MM.1S (cell line): ENCODE measurements at regions not wholly inside any gene's neighbourhood (a gene's known extent, or its start where the extent isn't known, plus 50 kb on each side); places are given as distances from the start of the nearest gene placed in this dataset.
"Not testable (repeated sequence)": the region's sequence is repeated elsewhere in the genome, so short reads cannot be mapped to it uniquely, and the experiment has no call there.

Experiments used
- DNase-seq: peaks from one replicate; pipeline ENCODE4 v3.0.0-alpha.2; 2015
- H2AFZ ChIP-seq: fragments of 300-600 bp; sonication (generic); 2 replicates; pipeline ENCODE4 v1.6.0; 2016; ENCODE audit warnings: antibody characterized with exemption, low read length
- H3F3A ChIP-seq: fragments of 300-600 bp; sonication (generic); 2 replicates; pipeline ENCODE4 v1.6.1; 2016; ENCODE audit warnings: mild to moderate bottlenecking, antibody characterized with exemption, low read length, moderate library complexity, mixed read lengths; ENCODE audit not compliant: insufficient read depth
- H3K27ac ChIP-seq: fragments of 300-600 bp; sonication (generic); 2 replicates; pipeline ENCODE4 v1.5.1; 2016; ENCODE audit warnings: mild to moderate bottlenecking, low read length
- H3K27me3 ChIP-seq: fragments of 300-600 bp; sonication (generic); replicated peaks from 2 replicates; pipeline ENCODE4 v1.6.0; 2016; ENCODE audit warnings: low read length; ENCODE audit not compliant: insufficient read depth
- H3K36me3 ChIP-seq: fragments of 300-600 bp; sonication (generic); replicated peaks from 2 replicates; pipeline ENCODE4 v1.6.1; 2016; ENCODE audit warnings: mild to moderate bottlenecking, low read length, mixed read lengths; ENCODE audit not compliant: insufficient read depth
- H3K4me1 ChIP-seq: fragments of 300-600 bp; sonication (generic); 2 replicates; pipeline ENCODE4 v1.6.1; 2016; ENCODE audit warnings: low read length, mixed read lengths
- H3K4me2 ChIP-seq: fragments of 300-600 bp; sonication (generic); 2 replicates; pipeline ENCODE4 v1.6.0; 2016; ENCODE audit warnings: low read depth, low read length
- H3K4me3 ChIP-seq: fragments of 300-600 bp; sonication (generic); 2 replicates; pipeline ENCODE4 v1.5.1; 2016; ENCODE audit warnings: low read length, mixed read lengths
- H3K79me2 ChIP-seq: fragments of 300-600 bp; sonication (generic); 2 replicates; pipeline ENCODE4 v1.6.1; 2016; ENCODE audit warnings: mixed run types, low read length, mixed read lengths
- H3K9ac ChIP-seq: fragments of 300-600 bp; sonication (generic); 2 replicates; pipeline ENCODE4 v1.6.1; 2016; ENCODE audit warnings: low read length, mixed read lengths
- H3K9me2 ChIP-seq: fragments of 300-600 bp; sonication (generic); replicated peaks from 2 replicates; pipeline ENCODE4 v1.6.1; 2016; ENCODE audit warnings: mild to moderate bottlenecking, low read length, mixed read lengths; ENCODE audit not compliant: insufficient read depth
- H3K9me3 ChIP-seq: fragments of 300-600 bp; sonication (generic); replicated peaks from 2 replicates; pipeline ENCODE4 v1.6.1; 2016; ENCODE audit warnings: mild to moderate bottlenecking, low read length, mixed read lengths; ENCODE audit not compliant: insufficient read depth
- H4K20me1 ChIP-seq: fragments of 300-600 bp; sonication (generic); 2 replicates; pipeline ENCODE4 v1.6.1; 2016; ENCODE audit warnings: mild to moderate bottlenecking, low read length, moderate library complexity, mixed read lengths; ENCODE audit not compliant: insufficient read depth
- EZH2 ChIP-seq: fragments of 300-600 bp; sonication (generic); optimal IDR thresholded peaks from 2 replicates; pipeline ENCODE3; 2017; ENCODE audit warnings: low read depth, mild to moderate bottlenecking, antibody characterized with exemption, low read length, mixed read lengths
- EZH2phosphoT487 ChIP-seq: fragments of 300-600 bp; sonication (generic); IDR thresholded peaks from 2 replicates; pipeline ENCODE4 v1.6.1; 2018; ENCODE audit warnings: antibody characterized with exemption, low read length
- TF ChIP-seq, protein P1 (sequence below): fragments of 300-600 bp; sonication (generic); IDR thresholded peaks from 2 replicates; pipeline ENCODE4 v1.5.1; 2016; ENCODE audit warnings: antibody characterized with exemption, low read length, mixed read lengths

DNA sequence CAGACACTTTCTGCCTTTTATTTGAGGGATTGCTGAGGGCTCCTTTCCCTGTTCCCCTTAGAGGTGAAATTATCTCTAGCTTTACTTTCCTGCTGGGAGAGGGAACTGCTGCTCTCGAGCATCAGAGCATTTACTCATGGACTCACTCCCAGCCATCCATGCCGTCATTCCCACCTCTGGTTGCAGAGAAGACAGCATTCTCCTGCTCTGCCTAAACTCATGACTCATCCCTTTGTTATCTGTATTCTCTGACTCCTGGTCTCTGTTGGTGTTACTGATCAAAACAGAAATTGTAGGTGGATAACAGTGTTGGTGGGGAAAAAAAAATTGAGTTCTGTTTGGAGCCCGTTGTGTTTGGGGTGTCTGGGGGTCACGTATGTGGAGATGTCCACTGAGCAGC lies 159.3 kb downstream of the TTC8 start:
- H3K27ac ChIP-seq, result no peak overlapping the region
- no peaks in the 10 kb centered on the region for H3K79me2 ChIP-seq
- H3K9me2 ChIP-seq, result no peaks in the 10 kb centered on the region
- no peaks in the 10 kb centered on the region for H3K9me3 ChIP-seq
- H2AFZ ChIP-seq, result no peak overlapping the region
- H3K4me3 ChIP-seq, result no peak overlapping the region
- DNase-seq, result no peak
- H3K9ac ChIP-seq, result no peak overlapping the region
- H3K4me1 ChIP-seq, result no peaks in the 10 kb centered on the region
- TF ChIP-seq EZH2phosphoT487 (no peak), EZH2 (no peak)
- TF ChIP-seq, protein P1, sequence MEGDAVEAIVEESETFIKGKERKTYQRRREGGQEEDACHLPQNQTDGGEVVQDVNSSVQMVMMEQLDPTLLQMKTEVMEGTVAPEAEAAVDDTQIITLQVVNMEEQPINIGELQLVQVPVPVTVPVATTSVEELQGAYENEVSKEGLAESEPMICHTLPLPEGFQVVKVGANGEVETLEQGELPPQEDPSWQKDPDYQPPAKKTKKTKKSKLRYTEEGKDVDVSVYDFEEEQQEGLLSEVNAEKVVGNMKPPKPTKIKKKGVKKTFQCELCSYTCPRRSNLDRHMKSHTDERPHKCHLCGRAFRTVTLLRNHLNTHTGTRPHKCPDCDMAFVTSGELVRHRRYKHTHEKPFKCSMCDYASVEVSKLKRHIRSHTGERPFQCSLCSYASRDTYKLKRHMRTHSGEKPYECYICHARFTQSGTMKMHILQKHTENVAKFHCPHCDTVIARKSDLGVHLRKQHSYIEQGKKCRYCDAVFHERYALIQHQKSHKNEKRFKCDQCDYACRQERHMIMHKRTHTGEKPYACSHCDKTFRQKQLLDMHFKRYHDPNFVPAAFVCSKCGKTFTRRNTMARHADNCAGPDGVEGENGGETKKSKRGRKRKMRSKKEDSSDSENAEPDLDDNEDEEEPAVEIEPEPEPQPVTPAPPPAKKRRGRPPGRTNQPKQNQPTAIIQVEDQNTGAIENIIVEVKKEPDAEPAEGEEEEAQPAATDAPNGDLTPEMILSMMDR, result no peak
- H4K20me1 ChIP-seq, result no peaks in the 10 kb centered on the region
- no peaks in the 10 kb centered on the region for H3K27me3 ChIP-seq
- H3K36me3 ChIP-seq, result no peaks in the 10 kb centered on the region
- H3K4me2 ChIP-seq, result no peak overlapping the region
- no peaks in the 10 kb centered on the region for H3F3A ChIP-seq

DNA sequence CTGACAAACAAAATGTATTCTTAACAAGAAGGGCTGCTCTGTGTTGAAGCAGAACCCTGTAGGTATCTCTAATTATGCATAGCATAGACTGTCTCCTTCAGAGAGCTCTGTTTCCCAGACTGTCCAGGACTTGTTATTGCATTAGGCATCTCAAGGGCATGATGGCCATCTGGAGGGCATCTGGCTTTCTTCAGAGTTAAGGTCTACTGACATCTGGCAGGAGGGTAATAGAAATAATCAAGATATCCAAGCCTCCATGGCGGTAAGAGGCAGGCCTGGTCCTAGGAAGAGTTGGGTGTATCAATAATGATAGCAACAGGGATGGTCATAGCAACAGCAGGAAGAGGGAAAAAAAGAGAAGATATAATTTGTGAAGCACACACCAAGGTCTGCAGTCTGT lies 161.2 kb downstream of the TTC8 start:
- H3K4me1 ChIP-seq, result no peaks in the 10 kb centered on the region

DNA sequence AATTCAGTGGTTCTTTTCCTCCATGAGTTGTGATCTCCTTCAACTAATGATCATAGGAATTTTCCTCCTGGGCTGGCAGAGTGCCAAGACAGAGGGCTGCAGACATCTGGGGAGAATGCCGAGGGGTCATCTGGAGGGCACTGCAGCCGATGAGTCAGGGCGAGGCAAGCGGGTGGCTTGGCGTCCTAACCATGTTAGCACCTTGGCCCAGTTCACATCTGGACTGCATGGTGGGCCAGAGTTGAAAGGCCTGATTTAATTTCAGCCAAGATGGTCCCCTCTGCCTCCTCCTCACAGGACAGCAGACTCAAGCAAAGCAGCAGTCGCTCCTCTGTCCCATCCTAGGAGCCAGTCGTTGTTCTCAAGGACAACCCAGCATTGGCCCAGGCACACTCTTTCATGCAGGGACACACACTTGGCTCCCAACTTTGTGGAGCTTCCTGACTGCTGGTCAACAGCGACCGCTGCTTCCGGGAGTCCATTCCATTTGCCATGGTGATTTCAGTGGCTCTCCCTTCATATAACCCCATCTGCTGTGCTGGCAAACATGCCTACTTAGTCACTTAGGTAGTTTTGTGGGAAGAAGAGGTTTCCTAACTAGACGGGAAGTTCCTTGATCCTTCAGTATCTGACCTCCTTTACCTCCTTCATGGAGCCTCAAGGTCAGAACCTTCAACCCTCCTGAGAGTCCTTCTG lies 161.8 kb downstream of the TTC8 start:
- Histone ChIP-seq H3K4me2 (no peak overlapping the region), H3K27ac (no peak overlapping the region)

More for the DNA sequence above, 161.2 kb downstream of the TTC8 start:
- DNase-seq, result no peak
- Histone ChIP-seq H3K36me3 (no peaks in the 10 kb centered on the region), H3K27me3 (no peaks in the 10 kb centered on the region), H3K4me2 (no peak overlapping the region), H4K20me1 (no peaks in the 10 kb centered on the region), H3K79me2 (no peaks in the 10 kb centered on the region), H3K4me3 (no peak overlapping the region), H3K9me3 (no peaks in the 10 kb centered on the region), H3K27ac (no peak overlapping the region), H3F3A (no peaks in the 10 kb centered on the region), H3K9ac (no peak overlapping the region), H3K9me2 (no peaks in the 10 kb centered on the region), H2AFZ (no peak overlapping the region)
- TF ChIP-seq, protein P1, result no peak
- TF ChIP-seq EZH2phosphoT487, result no peak
- TF ChIP-seq EZH2, result no peak

DNA sequence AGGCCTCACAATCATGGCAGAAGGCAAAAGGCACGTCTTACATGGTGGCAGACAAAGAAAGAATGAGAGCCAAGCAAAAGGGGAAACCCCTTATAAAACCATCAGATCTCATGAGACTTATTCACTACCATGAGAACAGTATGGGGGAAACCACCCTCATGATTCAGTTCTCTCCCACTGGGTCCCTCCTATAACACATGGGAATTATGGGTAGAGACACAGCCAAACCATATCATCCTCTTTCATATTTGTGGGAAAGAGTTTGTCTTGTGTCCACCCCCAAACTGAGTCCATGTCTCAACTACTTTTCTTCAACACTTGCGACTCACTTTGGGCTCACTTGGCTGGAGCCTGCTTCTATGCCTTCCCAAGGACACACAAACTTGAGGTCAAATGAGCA lies 162.5 kb downstream of the TTC8 start:
- DNase-seq, H3K9me2 ChIP-seq, H2AFZ ChIP-seq, H3K4me3 ChIP-seq, H3K4me1 ChIP-seq, H3K27ac ChIP-seq, H3K4me2 ChIP-seq, H4K20me1 ChIP-seq, H3K9ac ChIP-seq, H3K27me3 ChIP-seq, H3K79me2 ChIP-seq, H3F3A ChIP-seq, H3K36me3 ChIP-seq, H3K9me3 ChIP-seq: not testable (repeated sequence)

More for the DNA sequence above, 161.8 kb downstream of the TTC8 start:
- TF ChIP-seq, protein P1, result no peak
- TF ChIP-seq EZH2 (no peak), EZH2phosphoT487 (no peak)
- Histone ChIP-seq H3K9me2 (no peaks in the 10 kb centered on the region), H3K36me3 (no peaks in the 10 kb centered on the region), H2AFZ (no peak overlapping the region), H3K9ac (no peak overlapping the region), H3K9me3 (no peaks in the 10 kb centered on the region), H3K4me3 (no peak overlapping the region), H3K79me2 (no peaks in the 10 kb centered on the region), H3K27me3 (no peaks in the 10 kb centered on the region), H3F3A (no peaks in the 10 kb centered on the region), H4K20me1 (no peaks in the 10 kb centered on the region), H3K4me1 (no peaks in the 10 kb centered on the region)
- no peak for DNase-seq
